NCI-H345 (cell line): ENCODE measurements at regions not wholly inside any gene's neighbourhood (a gene's known extent, or its start where the extent isn't known, plus 50 kb on each side); places are given as distances from the start of the nearest gene placed in this dataset.
"Not testable (repeated sequence)": the region's sequence is repeated elsewhere in the genome, so short reads cannot be mapped to it uniquely, and the experiment has no call there.

Experiments used
- DNase-seq: peaks from one replicate; lab custom pipeline; 2025; lab: John Stamatoyannopoulos, UW

DNA sequence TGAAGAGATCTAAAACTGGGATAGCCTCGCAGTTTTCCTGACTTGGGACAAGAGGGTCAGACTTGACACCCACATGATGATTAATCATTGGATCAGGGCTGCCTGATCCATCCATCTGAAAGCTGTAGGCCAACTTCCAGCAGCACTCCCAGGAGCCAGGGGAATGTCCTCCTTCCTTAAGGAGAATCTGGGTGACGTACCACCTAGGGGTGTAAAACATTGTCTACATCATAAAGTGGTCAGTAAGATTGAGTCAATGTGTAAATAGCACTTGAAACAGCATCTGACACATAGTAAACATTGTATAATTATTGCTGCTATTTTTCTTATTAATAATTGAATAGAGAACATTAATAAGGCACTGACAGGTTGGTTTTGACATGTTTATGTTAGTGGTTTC, 392.8 kb downstream of the JRKL start:
- no peak for DNase-seq

DNA sequence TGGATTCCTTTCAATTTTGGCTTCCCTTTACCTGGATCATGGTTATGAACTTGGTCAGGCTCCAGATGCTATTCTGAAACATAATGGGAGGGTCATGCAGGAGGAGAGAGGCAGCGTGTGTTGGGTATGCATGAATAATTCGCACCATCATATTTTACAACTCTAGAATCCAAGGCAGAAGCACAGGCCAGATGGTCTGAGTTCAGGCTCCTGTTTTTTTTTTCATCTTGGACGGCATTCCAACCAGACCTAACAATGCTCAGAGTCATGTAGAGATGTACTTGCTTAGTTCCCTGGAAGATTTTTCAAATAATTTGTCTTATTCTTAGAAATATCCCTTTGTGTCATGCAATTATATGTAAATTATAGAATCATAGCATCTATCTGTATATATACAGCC, 393.5 kb downstream of the JRKL start:
- peak; percentile 86 for DNase-seq

DNA sequence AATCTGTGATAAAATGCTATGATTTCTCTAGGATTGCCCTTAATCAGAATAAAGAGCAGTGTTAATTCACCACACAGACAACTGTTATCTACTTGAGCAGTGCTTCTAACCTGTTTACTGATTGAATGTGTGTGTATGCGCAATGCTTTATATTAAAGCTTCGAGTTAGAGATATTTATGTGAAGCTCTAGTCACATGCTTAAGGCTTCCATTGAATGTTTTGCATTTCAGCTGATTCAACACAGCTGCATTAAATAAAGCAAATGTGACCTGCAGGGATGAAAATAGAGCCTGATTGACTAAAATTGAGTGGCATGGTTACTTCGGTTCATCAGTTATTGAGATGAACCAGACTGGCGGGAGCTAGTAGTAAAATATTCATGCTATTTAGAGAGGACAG, 395.3 kb downstream of the JRKL start:
- DNase-seq: no peak

DNA sequence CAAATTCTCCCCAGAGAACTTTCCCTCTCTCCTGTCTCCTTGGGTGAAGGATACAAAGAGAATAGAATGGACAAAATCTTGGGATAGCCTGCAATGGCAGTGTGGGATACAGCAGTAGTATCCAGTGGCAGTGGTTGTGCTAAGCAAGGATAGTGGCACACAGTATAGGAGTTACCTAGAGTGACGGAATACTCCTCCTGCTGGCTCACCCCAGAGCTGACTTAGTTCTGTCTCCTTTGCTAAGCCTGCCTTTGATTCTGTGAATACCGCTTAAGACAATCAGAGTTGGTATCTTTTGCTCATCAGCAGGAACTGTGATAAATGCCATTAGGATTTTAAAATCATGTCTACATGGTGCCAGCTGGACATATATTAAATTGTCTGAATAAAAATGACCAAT, 404.3 kb downstream of the JRKL start:
- DNase-seq: no peak

DNA sequence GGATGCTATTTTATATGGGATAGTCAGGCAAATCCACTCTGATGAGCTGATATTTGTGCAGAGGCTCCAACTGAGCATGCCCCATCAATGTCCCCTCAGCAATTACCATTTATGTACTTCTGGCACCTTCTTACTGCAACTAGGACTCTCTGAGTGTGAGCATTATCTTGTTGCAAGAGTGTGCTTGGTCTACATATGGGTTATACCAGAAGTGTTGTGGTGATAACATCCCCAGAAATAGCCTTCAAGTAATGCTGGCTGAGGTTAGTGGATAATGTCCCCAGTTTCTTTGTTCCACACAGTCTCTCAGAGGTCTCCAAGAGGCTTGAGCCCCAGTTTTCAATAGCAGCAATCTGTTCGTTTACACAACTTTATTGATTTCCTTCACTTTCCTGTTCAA, 408.6 kb downstream of the JRKL start:
- no peak for DNase-seq

DNA sequence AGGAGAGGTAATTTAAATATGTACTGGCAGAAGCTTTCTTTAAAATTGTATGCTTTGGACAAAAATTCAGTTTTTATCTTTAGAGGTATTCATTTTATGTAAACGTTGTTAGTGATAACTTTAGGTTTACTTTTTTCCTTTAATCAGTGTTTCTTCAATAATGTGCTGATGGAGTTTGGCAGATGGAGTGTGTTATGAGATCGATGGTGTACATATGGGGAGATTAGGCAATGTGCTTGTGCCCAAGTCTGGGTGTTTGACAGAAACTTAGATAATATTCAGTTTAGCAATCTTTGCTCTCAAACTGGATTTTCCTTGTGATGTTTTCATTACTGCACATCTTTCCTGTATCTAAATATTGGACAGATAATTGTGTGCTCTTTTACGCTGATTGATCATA, 425.4 kb downstream of the JRKL start:
- DNase-seq: no peak

DNA sequence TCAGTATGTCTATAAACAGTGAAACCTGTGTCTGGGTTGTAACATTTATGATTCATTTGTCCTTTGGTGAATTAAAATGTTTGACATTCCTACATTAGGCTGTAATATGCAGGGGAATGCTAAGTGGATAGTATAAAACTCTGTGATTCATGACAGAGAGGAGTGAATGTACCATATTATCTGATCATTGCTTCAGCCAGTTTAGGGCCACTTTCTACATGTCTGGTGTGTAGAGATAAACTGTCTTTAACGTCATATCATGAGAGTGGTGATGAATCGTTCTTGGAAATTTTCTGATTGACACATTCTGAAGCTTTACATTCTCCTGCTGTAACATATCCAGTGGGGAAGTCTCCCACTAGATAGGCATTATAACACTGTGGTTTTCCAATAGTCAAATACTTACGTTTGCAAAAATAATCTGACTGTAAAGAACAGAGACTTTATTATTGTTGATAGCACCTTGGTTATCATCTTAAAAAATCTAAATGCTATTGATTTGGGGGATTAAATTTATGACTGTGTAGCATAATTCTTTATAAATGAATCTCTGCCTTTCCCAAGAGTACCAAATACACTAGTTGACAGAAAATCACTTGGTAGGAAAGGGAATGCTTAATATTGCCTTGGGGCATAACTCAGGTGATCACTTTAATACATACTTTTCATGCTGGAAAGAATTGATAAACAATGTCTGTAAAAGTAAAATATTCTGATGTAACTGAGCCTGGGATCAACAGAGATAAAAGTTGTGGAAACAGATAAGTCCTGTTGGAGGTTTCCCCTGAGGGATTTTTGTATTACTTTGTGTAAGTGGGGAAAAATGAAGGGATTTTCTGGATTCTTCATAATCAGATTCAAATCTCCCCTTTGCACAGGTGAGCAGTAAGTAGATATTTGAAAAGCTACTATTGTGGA, 427.9 kb downstream of the JRKL start:
- no peak for DNase-seq

DNA sequence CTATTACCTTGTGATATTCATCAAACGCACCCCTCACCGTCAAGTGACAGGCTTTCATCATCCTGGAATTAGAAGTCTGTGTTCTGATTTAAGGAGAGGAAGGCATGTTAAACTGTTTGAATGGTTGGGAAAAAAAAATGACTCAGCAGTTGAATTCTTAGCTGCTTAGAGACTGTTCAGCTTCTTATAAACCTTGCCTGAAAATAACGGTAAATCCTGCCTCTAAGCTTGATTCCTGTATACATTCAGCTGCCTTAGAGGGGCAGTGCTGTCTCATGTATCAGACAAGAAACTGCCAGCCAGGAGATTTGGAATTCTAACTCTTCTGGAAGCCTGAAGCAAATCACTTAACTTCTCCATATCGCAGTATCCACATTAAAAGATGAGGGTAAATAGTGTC, 437.4 kb downstream of the JRKL start:
- no peak for DNase-seq

DNA sequence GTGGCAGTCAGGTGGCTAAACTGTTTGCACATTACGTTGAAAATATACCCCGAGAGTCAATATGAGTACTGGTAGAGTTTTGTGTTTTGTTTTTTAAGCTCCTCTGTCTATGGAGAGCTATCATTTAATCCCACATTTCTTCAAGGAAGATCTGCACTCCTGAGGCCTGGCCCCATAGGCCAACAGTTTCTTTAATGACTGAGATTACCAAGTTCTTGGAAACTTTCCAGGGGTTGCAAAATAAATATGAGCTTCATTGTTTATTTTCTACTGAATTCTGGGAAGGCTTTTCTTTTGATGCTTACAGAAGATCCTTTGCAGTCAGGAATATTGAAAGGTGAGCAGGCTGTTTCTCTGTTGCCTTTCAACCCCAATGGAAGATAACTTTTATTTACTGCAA, 452.0 kb downstream of the JRKL start:
- peak; percentile 1 for DNase-seq

DNA sequence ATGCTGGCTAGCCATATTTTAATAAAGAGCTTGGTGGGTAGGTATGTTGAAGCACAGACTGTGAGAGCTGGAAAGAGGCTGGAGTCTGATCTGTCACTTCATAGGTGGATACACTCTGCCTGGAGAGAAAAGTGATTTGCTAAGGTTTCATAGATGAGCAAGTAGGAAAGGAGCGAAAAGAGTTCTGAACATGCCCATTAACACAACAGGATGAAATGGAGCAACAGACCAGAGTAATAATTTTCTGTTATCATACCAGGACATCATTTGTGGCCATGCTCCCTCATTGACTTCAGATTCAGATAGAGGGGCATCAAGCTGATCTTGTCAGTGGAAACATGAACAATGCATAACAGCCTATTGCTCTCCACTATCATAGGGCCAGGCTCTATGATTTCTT, 452.9 kb downstream of the JRKL start:
- no peak for DNase-seq

DNA sequence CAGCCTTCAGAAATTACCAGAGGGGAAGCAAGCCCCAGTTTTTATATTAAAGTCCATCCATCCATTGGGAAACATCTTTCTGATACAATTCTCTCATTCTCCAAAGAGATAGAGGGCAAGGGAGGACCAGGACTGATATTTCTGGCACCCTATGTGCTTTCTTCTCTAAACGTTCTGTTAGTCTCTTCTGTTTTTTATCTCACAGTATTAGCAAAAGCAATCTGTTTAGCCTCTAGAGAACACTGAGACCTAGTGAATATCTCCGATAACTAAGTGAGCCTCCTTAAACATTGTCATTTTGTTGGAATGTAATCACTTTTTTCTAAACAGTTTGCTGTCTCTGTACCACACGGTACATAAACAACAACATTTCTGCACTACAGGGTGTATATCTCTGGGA, 464.6 kb downstream of the JRKL start:
- no peak for DNase-seq

DNA sequence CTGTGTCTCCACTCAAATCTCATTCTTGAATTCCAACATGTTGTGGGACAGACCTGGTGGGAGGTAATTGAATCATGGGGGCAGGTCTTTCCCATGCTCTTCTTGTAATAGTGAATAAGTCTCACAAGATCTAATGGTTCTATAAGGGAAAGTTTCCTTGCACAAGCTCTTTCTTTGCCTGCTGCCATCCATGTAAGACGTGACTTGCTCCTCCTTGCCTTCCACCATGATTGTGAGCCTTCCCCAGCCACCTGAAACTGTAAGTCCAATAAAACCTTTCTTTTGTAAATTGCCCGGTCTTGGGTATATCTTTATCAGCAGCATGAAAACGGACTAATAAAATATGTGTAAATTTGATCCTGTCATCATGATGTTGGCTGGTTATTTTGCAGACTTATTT, 471.9 kb downstream of the JRKL start:
- DNase-seq: not testable (repeated sequence)

DNA sequence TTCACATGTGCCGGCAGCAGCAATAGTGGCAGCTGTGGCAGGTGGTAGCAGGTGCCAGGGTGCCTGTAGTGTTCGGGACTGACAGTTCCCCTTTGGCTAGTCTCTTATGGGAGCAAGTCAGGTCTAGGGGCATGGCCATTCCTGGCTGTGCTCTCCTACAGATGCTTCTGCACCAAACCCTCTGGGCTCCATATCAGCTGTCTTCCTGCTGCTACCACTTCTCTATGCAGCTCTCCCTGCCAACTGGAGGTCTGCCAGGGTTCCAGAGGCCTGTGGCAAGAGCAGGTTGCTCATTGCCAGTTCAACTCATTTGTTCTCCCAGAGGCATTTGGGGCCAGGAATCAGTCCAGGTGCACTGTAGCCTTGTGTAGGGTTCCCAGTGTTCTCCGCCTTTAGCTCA, 473.7 kb downstream of the JRKL start:
- peak; percentile 3 for DNase-seq

DNA sequence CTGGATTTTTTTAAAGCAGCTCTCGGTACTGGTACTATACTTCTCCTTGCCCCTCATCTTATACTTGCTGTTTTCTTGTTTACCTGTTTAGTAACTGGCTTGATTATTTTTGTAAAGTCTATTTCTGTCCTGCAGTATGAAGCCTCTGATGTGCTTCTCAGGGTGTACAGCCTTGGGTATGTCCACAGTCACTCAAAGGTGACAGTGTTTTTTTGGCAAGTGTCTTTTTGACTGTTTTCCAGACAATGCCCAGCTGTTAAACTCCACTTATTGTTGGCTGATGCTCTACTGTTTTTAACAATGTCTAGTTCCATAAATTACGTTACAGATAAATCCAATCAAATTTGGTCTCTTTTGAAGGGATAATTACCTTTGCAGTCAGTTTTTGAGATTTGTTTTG, 475.2 kb downstream of the JRKL start:
- no peak for DNase-seq

DNA sequence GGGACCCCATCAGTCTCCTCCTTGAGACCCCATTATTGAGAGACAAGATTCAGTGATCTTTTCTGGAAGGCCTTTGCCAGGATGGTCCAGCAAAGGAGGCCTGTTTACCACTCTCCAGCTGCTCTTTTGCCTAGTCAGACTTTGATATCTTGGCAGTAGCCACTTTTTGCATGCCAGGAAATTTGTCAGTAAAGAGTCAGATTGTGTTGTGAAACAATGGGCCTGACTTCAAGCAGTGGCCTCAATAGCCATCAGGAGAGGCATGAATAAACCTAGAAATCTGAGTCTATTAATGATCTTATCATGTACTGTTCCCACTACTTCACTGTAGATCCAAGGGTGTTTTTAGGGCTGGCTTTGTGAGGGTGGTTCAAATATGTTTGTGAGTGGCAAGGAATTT, 479.4 kb downstream of the JRKL start:
- DNase-seq: no peak

DNA sequence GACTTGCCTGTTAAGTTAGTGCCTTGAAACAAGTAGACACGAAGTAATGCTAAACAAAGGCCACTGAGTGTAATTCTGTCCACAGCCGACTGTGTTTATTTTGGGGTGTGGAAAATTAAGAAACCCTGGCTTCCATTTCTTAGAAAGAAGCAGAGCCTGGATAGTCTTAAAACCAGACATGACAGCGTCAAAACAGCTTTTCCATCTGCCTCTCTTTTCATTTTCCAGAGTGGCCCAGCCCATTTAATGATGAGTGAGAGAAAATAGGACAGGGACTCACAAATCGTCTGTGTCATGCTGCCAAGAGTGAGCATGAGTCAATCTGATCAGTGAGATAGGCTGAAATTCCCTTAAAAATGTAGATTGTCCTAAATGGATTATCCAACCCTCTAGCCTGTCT, 485.9 kb downstream of the JRKL start:
- DNase-seq: no peak

DNA sequence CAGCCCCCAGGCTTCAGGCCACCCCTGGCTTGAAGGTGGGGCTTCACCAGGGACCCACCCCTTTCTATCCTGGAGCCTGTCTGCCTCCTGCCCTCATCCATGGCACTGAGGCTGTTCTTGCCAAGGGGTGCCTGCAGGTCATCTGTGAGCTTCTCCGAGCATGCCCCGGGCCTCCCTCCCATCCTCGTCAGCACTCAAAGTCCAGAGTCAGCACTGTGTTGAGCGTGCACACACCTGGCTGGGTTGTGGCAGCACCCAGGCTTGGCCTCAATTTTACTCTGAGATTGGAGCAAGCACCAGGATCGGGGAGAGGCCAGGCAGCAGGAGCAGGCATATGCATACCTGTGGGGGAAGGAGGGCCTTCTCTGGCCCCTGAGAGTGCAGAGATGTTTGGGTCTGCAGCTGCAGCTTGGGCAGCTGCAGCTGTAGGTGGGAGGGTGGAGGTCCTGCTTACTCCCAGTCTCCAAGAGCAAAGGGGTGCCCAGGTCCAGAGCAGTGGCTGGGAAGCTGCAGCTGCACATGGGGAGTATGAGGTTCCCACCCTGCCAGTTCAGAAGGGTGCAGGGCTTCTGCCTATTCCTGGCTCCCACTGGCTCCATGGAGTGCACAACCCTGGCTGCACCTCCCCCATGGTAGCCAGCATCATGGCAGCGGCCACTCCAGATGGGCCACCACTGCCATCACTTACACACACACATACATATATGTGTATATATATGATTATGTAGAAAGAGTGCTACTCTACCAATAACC, 488.7 kb downstream of the JRKL start:
- DNase-seq: no peak

DNA sequence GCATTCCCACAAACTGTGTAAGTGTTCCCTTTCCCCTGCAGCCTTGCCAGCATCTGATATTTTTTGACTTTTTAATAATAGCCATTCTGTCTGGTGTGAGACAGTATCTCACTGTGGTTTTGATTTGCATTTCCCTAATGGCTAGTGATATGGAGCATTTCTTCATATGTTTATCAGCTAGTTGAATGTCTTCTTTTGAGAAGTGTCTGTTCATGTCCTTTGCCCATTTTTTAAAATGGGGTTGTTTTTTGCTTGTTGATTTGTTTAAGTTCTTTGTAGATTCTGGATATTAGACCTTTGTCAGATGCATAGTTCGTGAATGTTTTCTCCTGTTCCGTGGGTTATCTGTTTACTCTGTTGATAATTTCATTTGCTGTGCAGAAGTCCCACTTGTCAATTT, 492.8 kb downstream of the JRKL start:
- not testable (repeated sequence) for DNase-seq

DNA sequence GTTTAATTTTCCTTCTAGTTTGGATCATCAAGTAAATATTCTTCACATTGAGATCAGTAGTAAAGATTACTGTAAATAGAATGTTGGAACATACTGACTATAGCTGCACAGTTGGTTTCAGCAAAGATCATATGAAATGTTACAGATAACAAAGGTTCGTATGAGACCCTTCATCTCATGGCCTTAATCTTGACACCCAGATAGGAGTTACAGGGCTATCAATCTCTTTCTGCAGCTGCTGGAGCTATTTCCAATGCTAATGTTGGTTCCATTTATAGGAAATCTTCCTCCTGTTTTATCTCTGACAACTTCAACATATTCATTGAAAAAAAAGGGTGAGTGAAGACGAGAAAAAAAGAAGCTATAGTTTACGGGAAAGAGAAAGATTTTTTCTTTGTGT, 495.6 kb downstream of the JRKL start:
- no peak for DNase-seq

DNA sequence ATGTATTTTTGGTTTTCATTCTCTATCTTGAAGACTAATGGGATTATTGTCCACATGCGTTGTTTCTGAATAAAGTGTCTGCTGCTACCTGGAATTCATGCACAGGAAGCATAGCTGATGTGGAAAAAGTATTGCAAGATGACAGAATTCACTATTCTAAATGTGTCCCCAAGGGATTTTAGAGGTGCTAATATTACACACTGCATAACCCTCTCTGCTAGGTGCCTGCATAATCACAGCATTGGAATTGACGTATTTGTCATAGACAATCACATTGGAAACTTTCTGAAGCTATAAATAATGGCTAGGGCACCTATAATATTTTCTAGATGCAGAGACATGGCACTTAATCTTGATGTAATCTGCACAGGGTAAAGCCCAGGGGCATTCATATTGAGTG, 496.1 kb downstream of the JRKL start:
- DNase-seq: no peak

DNA sequence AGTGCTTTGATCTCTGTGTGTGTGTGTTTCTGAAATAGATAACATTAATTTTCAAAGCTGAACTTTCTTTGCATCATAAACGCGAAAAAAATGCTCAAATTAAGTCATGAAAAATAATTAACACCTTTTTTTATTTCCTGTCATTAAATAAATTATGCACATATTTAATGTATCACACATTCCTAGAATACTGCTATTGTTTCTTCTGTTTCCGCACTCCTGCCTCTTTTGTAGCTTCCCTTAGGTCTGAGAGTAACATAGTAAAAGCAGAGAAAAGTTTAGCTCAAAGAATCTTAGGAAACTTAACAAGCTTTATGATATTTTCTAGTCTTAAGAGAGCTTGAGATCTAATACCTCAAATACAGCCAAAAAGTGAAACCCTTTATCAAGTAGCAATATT, 504.2 kb downstream of the JRKL start:
- no peak for DNase-seq

DNA sequence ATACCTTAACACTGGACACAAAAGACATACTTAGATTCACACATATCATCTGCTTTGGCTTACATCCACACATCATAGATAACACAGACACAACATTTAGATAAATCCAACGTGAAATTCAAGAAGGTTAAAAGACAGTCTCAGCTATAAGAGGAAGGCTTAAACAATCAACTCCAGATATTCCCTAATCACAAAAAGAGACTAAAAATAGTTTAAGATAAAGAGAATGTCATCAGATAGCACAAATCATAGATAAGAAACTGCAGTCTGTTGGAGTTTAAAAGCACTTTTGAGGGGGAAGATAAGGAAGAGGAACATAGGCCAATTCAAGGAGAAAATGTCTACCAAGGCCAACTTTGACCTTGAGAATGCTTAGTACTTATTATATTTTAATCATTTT, 504.8 kb downstream of the JRKL start:
- DNase-seq: no peak

DNA sequence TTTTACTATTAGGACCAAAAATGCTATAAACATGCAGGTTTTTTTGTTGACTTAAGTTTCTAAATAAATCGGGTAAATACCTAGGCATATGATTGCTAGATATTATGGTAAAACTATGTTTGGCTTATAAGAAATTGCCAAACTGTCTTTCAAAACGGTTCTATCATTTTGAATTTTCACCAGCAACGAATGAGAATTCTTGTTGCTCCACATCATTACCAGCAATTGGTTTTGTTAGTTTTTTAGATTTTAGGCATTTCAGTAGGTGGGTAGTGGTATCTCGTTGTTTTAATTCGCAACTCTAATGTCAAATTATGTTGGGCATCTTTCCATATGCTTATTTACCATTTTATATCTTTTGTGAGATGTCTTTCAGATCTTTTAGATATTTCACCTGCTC, 510.2 kb downstream of the JRKL start:
- no peak for DNase-seq

DNA sequence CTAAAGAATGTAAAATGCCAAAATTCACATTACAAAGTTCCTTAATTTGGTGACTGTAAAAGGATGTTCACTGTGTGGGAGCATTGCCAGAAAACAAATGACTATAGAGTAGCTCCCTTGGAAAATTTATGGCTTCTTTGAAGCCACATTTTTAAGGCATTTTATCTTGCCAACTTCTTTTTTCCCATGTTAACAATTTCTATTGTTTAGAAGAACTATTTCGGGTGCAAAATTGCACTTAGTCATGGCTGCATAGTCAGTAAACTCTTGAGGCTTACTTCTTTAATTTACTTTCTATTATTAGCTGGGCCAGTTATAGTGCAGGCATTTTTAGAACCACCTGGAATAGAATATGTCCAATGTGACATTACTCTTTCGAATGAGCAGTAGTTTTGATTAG, 515.3 kb downstream of the JRKL start:
- DNase-seq: no peak
